GM10266 (cell line): ENCODE measurements at regions not wholly inside any gene's neighbourhood (a gene's known extent, or its start where the extent isn't known, plus 50 kb on each side); places are given as distances from the start of the nearest gene placed in this dataset.

Experiments
- DNase-seq: peaks from one replicate; pipeline ENCODE4 v3.0.0; 2012; ENCODE audit errors: extremely low spot score
- TF ChIP-seq, protein P1 (sequence below): IDR thresholded peaks from 2 replicates; pipeline ENCODE4 v1.5.1; 2012; ENCODE audit warnings: mild to moderate bottlenecking, low read depth; ENCODE audit not compliant: control insufficient read depth, insufficient read depth; ENCODE audit errors: missing control alignments

DNA sequence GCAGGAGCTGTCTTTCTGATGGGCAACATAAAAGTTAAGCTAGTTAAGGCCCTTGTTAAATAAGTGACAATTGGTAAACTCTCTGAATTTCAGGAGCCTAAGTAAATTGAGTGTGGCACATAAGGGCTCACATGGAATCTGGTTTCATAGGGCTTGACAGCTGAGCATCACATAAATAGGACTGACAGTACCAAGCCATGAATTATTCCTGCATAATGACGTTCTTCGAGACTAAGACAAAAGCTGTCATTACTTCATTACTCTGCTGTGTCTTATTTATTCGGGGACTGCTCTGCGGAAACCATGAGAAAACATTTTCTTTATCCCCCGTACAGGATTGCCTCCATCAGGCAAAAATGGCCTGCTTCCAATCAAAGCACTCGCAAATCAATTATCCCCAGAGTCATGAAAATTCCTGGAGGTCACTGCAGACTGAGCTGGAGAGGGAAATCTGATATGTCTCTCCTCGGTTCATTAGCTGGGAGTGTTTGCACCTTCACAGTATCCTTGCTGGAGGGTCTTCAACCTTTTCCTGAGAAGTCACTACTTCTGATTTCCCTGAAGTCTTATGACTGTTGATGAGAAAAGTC, 311.4 kb downstream of the CDH26 start:
- no peak for DNase-seq

DNA sequence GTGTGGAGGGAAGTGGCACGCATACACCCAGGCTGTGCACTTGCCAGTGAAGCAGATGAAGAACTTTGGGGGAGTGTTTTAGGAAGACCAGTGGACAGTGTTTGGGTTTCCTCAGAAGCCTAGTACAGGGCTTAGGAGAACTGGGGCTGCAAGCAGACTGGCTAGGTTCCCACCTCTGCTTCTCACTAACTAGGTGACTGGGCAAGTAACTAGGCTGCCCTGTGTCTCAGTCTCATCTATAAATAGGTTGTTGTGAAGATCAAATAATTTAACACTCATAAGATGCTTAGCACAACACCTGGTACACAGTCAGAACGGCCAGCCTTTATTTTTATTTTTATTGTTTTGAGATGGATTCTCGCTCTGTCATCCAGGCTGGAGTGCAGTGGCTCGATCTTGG, 312.1 kb downstream of the CDH26 start:
- TF ChIP-seq, protein P1, sequence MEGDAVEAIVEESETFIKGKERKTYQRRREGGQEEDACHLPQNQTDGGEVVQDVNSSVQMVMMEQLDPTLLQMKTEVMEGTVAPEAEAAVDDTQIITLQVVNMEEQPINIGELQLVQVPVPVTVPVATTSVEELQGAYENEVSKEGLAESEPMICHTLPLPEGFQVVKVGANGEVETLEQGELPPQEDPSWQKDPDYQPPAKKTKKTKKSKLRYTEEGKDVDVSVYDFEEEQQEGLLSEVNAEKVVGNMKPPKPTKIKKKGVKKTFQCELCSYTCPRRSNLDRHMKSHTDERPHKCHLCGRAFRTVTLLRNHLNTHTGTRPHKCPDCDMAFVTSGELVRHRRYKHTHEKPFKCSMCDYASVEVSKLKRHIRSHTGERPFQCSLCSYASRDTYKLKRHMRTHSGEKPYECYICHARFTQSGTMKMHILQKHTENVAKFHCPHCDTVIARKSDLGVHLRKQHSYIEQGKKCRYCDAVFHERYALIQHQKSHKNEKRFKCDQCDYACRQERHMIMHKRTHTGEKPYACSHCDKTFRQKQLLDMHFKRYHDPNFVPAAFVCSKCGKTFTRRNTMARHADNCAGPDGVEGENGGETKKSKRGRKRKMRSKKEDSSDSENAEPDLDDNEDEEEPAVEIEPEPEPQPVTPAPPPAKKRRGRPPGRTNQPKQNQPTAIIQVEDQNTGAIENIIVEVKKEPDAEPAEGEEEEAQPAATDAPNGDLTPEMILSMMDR = no peak
- no peak for DNase-seq

More for the DNA sequence above, 311.4 kb downstream of the CDH26 start:
- TF ChIP-seq, protein P1 = no peak

- DNase-seq = no peak
- TF ChIP-seq, protein P1 = no peak
These were observed 313.4 kb downstream of the CDH26 start for GRCh38 chr20:60271597-60271996.

DNA sequence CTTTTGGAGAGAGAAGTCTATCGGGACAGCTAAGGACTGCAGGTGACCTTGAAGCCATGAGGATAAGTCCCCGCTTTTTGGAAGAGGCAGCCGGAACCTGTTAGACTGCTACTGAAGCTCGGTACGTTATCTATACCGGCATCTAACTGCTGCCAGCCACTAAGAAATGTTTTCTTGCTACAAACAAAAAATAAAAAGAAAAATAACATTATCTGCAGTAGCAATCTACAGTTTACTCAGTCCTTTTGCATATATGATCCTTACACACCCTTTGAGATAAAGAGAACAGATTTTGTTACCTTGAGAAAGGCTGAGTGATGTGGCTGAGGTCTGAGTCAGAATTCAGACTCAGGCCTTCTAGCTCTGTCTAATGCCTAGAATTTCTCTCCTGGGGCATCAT, 314.6 kb downstream of the CDH26 start:
- TF ChIP-seq, protein P1 = no peak
- DNase-seq = no peak

GRCh38 chr20:60274717-60275116, 316.5 kb downstream of the CDH26 start:
- no peak for DNase-seq
- TF ChIP-seq, protein P1 = no peak

GRCh38 chr20:60281295-60281694, 323.1 kb downstream of the CDH26 start:
- TF ChIP-seq, protein P1 = no peak
- DNase-seq = no peak

DNA sequence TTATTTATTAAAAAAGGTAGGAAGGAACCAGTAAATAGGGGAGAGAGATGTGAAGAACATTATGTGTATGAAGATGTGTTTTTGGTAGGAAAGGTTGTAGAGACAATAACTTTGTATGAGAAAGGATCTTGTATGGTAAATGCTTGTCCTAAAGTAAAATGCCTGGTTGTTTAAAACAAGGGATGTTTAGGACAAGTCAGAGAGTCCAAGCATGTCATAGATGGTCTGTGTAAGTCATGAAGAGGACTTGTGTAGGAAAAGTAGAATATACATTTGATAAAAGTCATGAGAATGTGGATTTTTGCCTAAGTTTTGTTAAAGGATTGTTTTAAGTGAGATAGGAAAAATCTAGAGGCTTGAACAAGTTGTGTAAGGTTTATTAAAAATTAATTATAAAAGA, 325.1 kb downstream of the CDH26 start:
- DNase-seq = no peak
- TF ChIP-seq, protein P1 = no peak
